GM19467 (cell line): ENCODE measurements at regions not wholly inside any gene's neighbourhood (a gene's known extent, or its start where the extent isn't known, plus 50 kb on each side); places are given as distances from the start of the nearest gene placed in this dataset.
"Not testable (repeated sequence)": the region's sequence is repeated elsewhere in the genome, so short reads cannot be mapped to it uniquely, and the experiment has no call there.

ENCODE experiments used
- ATAC-seq: cut with Tn5 transposase; IDR thresholded peaks from one replicate; pipeline ENCODE4 v1.9.1; 2021; ENCODE audit warnings: mild to moderate bottlenecking, moderate library complexity; ENCODE audit not compliant: unreplicated experiment

- not testable (repeated sequence) for ATAC-seq
Measured at GRCh38 chr12:131272283-131272814, 318.6 kb downstream of the ADGRD1 start.

- ATAC-seq = no peak
Measured at GRCh38 chr12:131273291-131273845, 319.7 kb downstream of the ADGRD1 start.

- ATAC-seq = no peak
Measured at GRCh38 chr12:131274061-131274460, 320.4 kb downstream of the ADGRD1 start.

GRCh38 chr12:131274906-131275305, 321.2 kb downstream of the ADGRD1 start:
- no peak for ATAC-seq

GRCh38 chr12:131275824-131276223, 322.1 kb downstream of the ADGRD1 start:
- ATAC-seq = no peak

GRCh38 chr12:131276501-131277185, 322.9 kb downstream of the ADGRD1 start:
- no peak for ATAC-seq

- not testable (repeated sequence) for ATAC-seq
Measured at GRCh38 chr12:131277186-131278091, 323.7 kb downstream of the ADGRD1 start.

- not testable (repeated sequence) for ATAC-seq
Measured at GRCh38 chr12:131278451-131279115, 324.9 kb downstream of the ADGRD1 start.

GRCh38 chr12:131279281-131279921, 325.7 kb downstream of the ADGRD1 start:
- no peak for ATAC-seq

- ATAC-seq = no peak
Measured at GRCh38 chr12:131280426-131280825, 326.7 kb downstream of the ADGRD1 start.

- ATAC-seq = no peak
Measured at GRCh38 chr12:131281016-131281415, 327.3 kb downstream of the ADGRD1 start.

GRCh38 chr12:131282292-131283080, 328.8 kb downstream of the ADGRD1 start:
- ATAC-seq = no peak

GRCh38 chr12:131283191-131283861, 329.6 kb downstream of the ADGRD1 start:
- no peak for ATAC-seq

GRCh38 chr12:131283862-131284825, 330.4 kb downstream of the ADGRD1 start:
- not testable (repeated sequence) for ATAC-seq

- not testable (repeated sequence) for ATAC-seq
Measured at GRCh38 chr12:131284954-131285904, 331.5 kb downstream of the ADGRD1 start.

GRCh38 chr12:131285905-131286295, 332.2 kb downstream of the ADGRD1 start:
- ATAC-seq = not testable (repeated sequence)

GRCh38 chr12:131286301-131286700, 332.6 kb downstream of the ADGRD1 start:
- ATAC-seq = not testable (repeated sequence)
